ENCODE measurements at regions not wholly inside any gene's neighbourhood (a gene's known extent, or its start where the extent isn't known, plus 50 kb on each side); places are given as distances from the start of the nearest gene placed in this dataset.

DNA sequence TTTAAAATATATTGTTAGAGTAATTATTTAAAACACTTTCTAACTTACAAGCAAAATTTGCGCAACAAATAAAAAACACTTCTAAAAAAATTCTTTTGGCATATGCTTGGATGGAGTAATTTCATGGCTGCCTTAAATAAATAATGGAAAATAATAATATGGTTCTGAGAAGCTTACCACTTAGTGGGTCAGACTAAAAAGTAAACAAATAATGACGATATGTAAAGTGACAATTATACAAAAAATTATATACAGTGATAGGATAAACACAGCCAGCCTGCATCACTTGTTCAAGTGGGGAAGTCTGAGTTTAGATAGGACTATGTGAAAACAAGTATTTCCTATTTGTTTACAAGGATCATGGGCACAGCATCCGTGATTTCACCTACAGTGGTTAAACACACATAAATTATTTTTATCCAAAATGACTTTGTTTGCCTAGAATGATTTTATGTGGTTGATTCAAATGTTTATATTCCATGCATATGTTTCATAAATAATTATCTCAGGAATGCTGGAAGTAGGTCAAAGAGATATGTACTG, 141.7 kb upstream of the SEMA3D start:
- no peaks in the 10 kb centered on the region for H3K79me2 ChIP-seq (ENCODE audit: insufficient read depth, low read length)
- H3K4me3 ChIP-seq (ENCODE audit: insufficient read depth, low read length, poor library complexity, severe bottlenecking) = no peak overlapping the region
- H3F3A ChIP-seq (ENCODE audit: insufficient read depth) = no peaks in the 10 kb centered on the region
- H3K36me3 ChIP-seq (ENCODE audit: low read length) = no peaks in the 10 kb centered on the region
- H4K20me1 ChIP-seq (ENCODE audit: low read depth, low read length) = no peaks in the 10 kb centered on the region
- TF ChIP-seq CTCF (IDR thresholded peaks at IDR 0.05; ENCODE audit: insufficient read depth, low read length, poor library complexity, severe bottlenecking) (no peak), EZH2phosphoT487 (conservative IDR thresholded peaks at IDR 0.05; ENCODE audit: low read length) (no peak)
- no peak overlapping the region for H3K4me2 ChIP-seq (ENCODE audit: low read depth, low read length, poor library complexity, severe bottlenecking)
- no peaks in the 10 kb centered on the region for H3K9me2 ChIP-seq (replicated peaks; ENCODE audit: insufficient read depth, low read length)
- H3K27ac ChIP-seq (ENCODE audit: low read depth, low read length) = no peak overlapping the region
- H2AFZ ChIP-seq (ENCODE audit: low read depth, low read length, severe bottlenecking) = no peak overlapping the region
- H3K27me3 ChIP-seq (ENCODE audit: low read length) = no peaks in the 10 kb centered on the region
- no peaks in the 10 kb centered on the region for H3K9me3 ChIP-seq (ENCODE audit: insufficient read depth, low read length)
- H3K9ac ChIP-seq (ENCODE audit: low read length) = no peak overlapping the region

DNA sequence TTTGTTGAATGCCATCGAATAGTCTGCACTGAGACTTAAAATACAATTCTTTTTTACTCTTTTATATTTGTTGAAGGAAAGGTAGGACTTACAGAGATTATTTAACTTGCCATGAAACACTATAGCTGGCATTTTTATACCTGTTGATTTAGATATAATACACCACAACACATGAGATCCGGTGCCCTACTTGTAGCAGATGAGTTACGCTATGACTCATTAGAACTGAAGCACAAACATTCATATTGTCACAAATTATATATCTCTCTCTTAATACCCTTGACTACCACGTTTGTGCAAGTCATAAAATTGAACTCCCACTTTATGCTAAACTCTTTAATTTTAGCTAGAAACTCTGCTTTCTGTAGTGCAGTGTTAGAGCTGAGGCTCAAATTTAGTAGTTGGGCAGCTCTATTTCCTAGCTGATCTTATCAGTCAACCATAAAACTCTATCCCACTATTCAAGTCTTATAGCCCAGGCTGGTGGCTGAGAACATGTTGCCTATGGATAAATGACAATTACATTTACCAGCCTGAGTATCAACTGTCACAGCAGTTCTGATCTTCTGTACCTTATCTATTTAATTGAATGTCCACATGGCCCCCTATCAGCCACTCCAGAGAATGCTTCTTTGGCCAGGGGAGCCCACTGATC, 137.4 kb upstream of the SEMA3D start:
- Histone ChIP-seq H3F3A (ENCODE audit: insufficient read depth) (no peaks in the 10 kb centered on the region), H3K9me3 (ENCODE audit: insufficient read depth, low read length) (no peaks in the 10 kb centered on the region), H3K27me3 (ENCODE audit: low read length) (no peaks in the 10 kb centered on the region), H3K27ac (ENCODE audit: low read depth, low read length) (no peak overlapping the region), H3K79me2 (ENCODE audit: insufficient read depth, low read length) (no peaks in the 10 kb centered on the region), H3K4me3 (ENCODE audit: insufficient read depth, low read length, poor library complexity, severe bottlenecking) (no peak overlapping the region), H3K9ac (ENCODE audit: low read length) (no peak overlapping the region), H3K4me2 (ENCODE audit: low read depth, low read length, poor library complexity, severe bottlenecking) (no peak overlapping the region), H3K36me3 (ENCODE audit: low read length) (no peaks in the 10 kb centered on the region), H2AFZ (ENCODE audit: low read depth, low read length, severe bottlenecking) (no peak overlapping the region), H4K20me1 (ENCODE audit: low read depth, low read length) (no peaks in the 10 kb centered on the region), H3K9me2 (replicated peaks; ENCODE audit: insufficient read depth, low read length) (no peaks in the 10 kb centered on the region)
- no peak for TF ChIP-seq CTCF (IDR thresholded peaks at IDR 0.05; ENCODE audit: insufficient read depth, low read length, poor library complexity, severe bottlenecking)

DNA sequence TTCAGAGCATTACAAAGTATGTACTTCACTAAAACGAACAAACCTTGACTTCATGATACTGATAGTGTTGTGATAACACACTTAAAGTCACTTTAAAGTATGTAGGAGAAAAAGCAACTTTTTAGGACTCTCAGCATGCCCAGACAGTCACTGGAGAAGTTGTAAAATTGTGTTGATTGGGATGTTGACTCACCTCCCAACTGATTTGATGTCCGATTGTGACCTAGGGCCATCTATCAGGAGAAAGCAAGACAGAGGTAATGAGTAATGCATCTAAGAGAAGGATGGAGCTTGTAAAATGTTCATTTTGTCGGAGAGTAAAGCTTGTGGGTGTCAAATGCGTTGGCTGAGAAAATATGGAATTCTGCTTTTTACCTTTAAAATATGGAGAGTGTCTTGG, 135.4 kb upstream of the SEMA3D start:
- Histone ChIP-seq H3K36me3 (ENCODE audit: low read length) (no peaks in the 10 kb centered on the region), H3K4me2 (ENCODE audit: low read depth, low read length, poor library complexity, severe bottlenecking) (no peak overlapping the region), H3K9ac (ENCODE audit: low read length) (no peak overlapping the region), H3F3A (ENCODE audit: insufficient read depth) (no peaks in the 10 kb centered on the region), H3K27me3 (ENCODE audit: low read length) (no peaks in the 10 kb centered on the region), H3K9me2 (replicated peaks; ENCODE audit: insufficient read depth, low read length) (no peaks in the 10 kb centered on the region), H4K20me1 (ENCODE audit: low read depth, low read length) (no peaks in the 10 kb centered on the region), H3K79me2 (ENCODE audit: insufficient read depth, low read length) (no peaks in the 10 kb centered on the region), H3K9me3 (ENCODE audit: insufficient read depth, low read length) (no peaks in the 10 kb centered on the region), H3K4me3 (ENCODE audit: insufficient read depth, low read length, poor library complexity, severe bottlenecking) (no peak overlapping the region), H3K27ac (ENCODE audit: low read depth, low read length) (no peak overlapping the region), H2AFZ (ENCODE audit: low read depth, low read length, severe bottlenecking) (no peak overlapping the region)
- no peak for TF ChIP-seq CTCF (IDR thresholded peaks at IDR 0.05; ENCODE audit: insufficient read depth, low read length, poor library complexity, severe bottlenecking)
- TF ChIP-seq EZH2phosphoT487 (conservative IDR thresholded peaks at IDR 0.05; ENCODE audit: low read length) = no peak

All from SU-DHL-6 (cell line).